ENCODE measurements at regions not wholly inside any gene's neighbourhood (a gene's known extent, or its start where the extent isn't known, plus 50 kb on each side); places are given as distances from the start of the nearest gene placed in this dataset.

DNA sequence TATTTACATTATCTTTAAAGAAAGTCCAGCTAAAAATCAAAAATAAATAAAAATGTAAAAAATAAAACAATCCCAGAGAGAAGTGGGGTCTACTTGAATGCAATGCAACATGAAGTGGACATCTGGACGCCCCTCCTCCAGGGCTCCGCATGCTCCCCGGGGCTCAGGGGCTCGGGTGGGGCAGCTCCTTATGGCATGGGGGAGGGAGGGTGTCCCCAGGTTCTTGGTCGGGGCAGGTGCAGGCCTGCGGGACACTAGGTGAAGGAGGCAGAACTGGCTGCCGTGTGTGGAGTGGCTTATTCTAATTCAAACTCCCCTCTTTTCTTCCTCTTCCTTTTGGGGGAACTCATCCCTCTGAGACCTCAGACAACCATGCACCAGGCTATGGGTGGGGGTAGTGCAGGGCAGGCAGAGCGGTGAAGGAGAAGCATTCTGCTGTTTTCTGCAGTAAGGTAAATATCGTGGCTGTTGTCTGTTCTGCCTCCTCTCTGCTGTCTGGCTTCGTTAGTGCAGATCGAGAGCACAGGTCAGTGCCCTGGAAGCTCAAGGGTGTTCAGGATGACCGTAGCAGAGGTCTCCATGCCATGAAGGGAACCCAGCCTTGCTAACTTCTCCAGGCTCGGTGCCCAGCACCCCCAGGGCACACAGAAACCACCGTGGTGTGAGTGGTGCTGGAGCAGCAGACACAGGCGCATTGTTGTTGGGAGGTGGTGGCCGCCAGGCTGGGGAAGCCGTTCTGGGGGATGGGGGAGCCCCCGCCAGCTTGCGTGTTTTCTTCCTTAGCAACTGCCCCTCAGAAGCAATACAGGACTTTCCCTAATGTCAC lies 82.6 kb downstream of the TTLL2 start:
- no peaks in the 10 kb centered on the region for H3K36me3 ChIP-seq (ENCODE audit: low read depth, low read length)
- no peak for ATAC-seq
- H3F3A ChIP-seq (ENCODE audit: low read length, unreplicated experiment) = no peaks in the 10 kb centered on the region
- DNase-seq = no peak
- TF ChIP-seq EZH2phosphoT487 (IDR thresholded peaks at IDR 0.05; ENCODE audit: borderline replicate concordance, low read length) (no peak), EZH2 (IDR thresholded peaks at IDR 0.05; ENCODE audit: low read length, unreplicated experiment) (no peak)
- TF ChIP-seq, protein P1, sequence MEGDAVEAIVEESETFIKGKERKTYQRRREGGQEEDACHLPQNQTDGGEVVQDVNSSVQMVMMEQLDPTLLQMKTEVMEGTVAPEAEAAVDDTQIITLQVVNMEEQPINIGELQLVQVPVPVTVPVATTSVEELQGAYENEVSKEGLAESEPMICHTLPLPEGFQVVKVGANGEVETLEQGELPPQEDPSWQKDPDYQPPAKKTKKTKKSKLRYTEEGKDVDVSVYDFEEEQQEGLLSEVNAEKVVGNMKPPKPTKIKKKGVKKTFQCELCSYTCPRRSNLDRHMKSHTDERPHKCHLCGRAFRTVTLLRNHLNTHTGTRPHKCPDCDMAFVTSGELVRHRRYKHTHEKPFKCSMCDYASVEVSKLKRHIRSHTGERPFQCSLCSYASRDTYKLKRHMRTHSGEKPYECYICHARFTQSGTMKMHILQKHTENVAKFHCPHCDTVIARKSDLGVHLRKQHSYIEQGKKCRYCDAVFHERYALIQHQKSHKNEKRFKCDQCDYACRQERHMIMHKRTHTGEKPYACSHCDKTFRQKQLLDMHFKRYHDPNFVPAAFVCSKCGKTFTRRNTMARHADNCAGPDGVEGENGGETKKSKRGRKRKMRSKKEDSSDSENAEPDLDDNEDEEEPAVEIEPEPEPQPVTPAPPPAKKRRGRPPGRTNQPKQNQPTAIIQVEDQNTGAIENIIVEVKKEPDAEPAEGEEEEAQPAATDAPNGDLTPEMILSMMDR (conservative IDR thresholded peaks at IDR 0.05; ENCODE audit: low read depth, low read length) = no peak
- no peaks in the 10 kb centered on the region for H3K4me1 ChIP-seq (ENCODE audit: insufficient read depth, low read length)
- intact Hi-C loops (cut with micrococcal nuclease) = no loop called here
- no peaks in the 10 kb centered on the region for H3K9me3 ChIP-seq (ENCODE audit: low read length)
- ChIA-PET CTCF (no interaction called here), POLR2A (ENCODE audit: unreplicated experiment) (no interaction called here)
- H3K4me2 ChIP-seq (ENCODE audit: low read length) = no peak overlapping the region
- no peaks in the 10 kb centered on the region for H3K9me2 ChIP-seq (replicated peaks; ENCODE audit: low read length)
- no peak overlapping the region for H3K27ac ChIP-seq (ENCODE audit: low read length)
- H3K4me3 ChIP-seq (ENCODE audit: low read length) = no peak overlapping the region
- BruUV-seq (replicated peaks) = no TSS peak
- H2AFZ ChIP-seq (ENCODE audit: low read length) = no peak overlapping the region
- no peaks in the 10 kb centered on the region for H4K20me1 ChIP-seq (ENCODE audit: low read length)
- no peaks in the 10 kb centered on the region for H3K79me2 ChIP-seq (ENCODE audit: low read length)
- H3K9ac ChIP-seq (ENCODE audit: low read length) = no peak overlapping the region
- H3K27me3 ChIP-seq (ENCODE audit: low read length) = peaks cover 45% of the 10 kb centered on the region

DNA sequence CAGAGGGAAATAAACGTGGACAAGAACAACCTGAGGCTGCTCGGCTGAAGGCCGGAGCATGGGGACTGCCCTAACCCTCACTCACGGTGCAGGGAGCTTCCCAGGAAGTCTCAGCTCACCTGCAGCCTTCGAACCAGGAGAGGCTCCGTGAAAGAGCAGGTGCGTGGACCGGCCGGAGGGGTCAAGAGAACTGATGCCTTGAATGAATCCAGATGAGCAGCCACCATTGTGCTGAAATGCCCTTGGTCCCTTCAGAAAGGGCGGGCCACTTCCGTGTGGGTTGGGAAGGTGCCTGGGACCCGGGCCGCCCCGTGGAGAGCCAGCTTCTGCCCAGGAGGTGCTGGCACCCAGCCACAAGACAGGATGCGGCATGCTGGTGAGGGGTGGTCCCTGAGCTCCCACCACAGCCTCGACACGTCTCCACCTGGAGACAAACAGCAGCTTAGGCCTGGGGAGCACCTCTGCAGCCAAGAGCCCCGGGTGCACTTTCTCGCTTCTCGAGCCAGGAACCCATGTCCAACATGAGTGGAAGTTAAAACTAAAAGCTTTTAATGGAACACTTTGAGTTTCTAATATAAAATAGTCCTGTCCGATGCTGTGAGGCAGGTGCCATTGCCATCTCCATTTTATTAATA lies 83.5 kb downstream of the TTLL2 start:
- Histone ChIP-seq H3K4me2 (ENCODE audit: low read length) (no peak overlapping the region), H3K4me1 (ENCODE audit: insufficient read depth, low read length) (no peaks in the 10 kb centered on the region), H3K36me3 (ENCODE audit: low read depth, low read length) (no peaks in the 10 kb centered on the region), H3K9me2 (replicated peaks; ENCODE audit: low read length) (no peaks in the 10 kb centered on the region), H3K79me2 (ENCODE audit: low read length) (no peaks in the 10 kb centered on the region), H3F3A (ENCODE audit: low read length, unreplicated experiment) (no peaks in the 10 kb centered on the region), H2AFZ (ENCODE audit: low read length) (no peak overlapping the region), H4K20me1 (ENCODE audit: low read length) (no peaks in the 10 kb centered on the region), H3K27me3 (ENCODE audit: low read length) (peaks cover 53% of the 10 kb centered on the region), H3K9me3 (ENCODE audit: low read length) (no peaks in the 10 kb centered on the region), H3K27ac (ENCODE audit: low read length) (no peak overlapping the region), H3K4me3 (ENCODE audit: low read length) (no peak overlapping the region), H3K9ac (ENCODE audit: low read length) (no peak overlapping the region)
- intact Hi-C loops (cut with micrococcal nuclease) = no loop called here
- CTCF ChIA-PET = no interaction called here
- POLR2A ChIA-PET (ENCODE audit: unreplicated experiment) = no interaction called here
- no peak for TF ChIP-seq EZH2phosphoT487 (IDR thresholded peaks at IDR 0.05; ENCODE audit: borderline replicate concordance, low read length)
- TF ChIP-seq, protein P1 (conservative IDR thresholded peaks at IDR 0.05; ENCODE audit: low read depth, low read length) = no peak
- TF ChIP-seq EZH2 (IDR thresholded peaks at IDR 0.05; ENCODE audit: low read length, unreplicated experiment) = no peak
- DNase-seq (no peak), ATAC-seq (no peak)
- no TSS peak for BruUV-seq (replicated peaks)

DNA sequence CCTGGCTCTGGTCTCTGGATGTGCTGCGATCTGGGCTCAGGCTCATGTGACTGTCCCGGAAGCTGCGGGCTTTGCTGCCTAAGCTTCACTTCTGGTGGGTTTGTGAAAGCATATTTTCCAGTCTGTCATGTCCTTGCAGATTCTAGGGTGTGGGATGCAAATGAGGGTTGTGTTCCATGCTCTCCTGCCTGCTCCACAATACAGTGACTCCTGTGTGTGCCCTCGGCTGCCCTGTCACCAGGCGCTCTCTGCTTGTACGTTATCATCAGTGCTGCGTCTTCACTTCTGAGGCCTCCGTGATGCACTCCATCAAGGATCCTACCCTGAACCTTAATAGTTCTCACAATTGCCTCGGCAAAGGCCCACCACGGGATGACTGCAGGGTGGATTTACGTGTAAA lies 84.2 kb downstream of the TTLL2 start:
- intact Hi-C loops (cut with micrococcal nuclease) = no loop called here
- no TSS peak for BruUV-seq (replicated peaks)
- Histone ChIP-seq H3K36me3 (ENCODE audit: low read depth, low read length) (no peaks in the 10 kb centered on the region), H3K27ac (ENCODE audit: low read length) (no peak overlapping the region), H3F3A (ENCODE audit: low read length, unreplicated experiment) (no peaks in the 10 kb centered on the region), H3K27me3 (ENCODE audit: low read length) (peaks cover 52% of the 10 kb centered on the region), H3K9me3 (ENCODE audit: low read length) (no peaks in the 10 kb centered on the region), H3K4me1 (ENCODE audit: insufficient read depth, low read length) (no peaks in the 10 kb centered on the region), H2AFZ (ENCODE audit: low read length) (no peak overlapping the region), H3K79me2 (ENCODE audit: low read length) (no peaks in the 10 kb centered on the region), H3K9ac (ENCODE audit: low read length) (no peak overlapping the region), H3K4me2 (ENCODE audit: low read length) (no peak overlapping the region), H3K4me3 (ENCODE audit: low read length) (no peak overlapping the region), H4K20me1 (ENCODE audit: low read length) (no peaks in the 10 kb centered on the region), H3K9me2 (replicated peaks; ENCODE audit: low read length) (no peaks in the 10 kb centered on the region)
- ATAC-seq = no peak
- CTCF ChIA-PET = no interaction called here
- POLR2A ChIA-PET (ENCODE audit: unreplicated experiment) = no interaction called here
- no peak for DNase-seq
- TF ChIP-seq EZH2 (IDR thresholded peaks at IDR 0.05; ENCODE audit: low read length, unreplicated experiment) (no peak), EZH2phosphoT487 (IDR thresholded peaks at IDR 0.05; ENCODE audit: borderline replicate concordance, low read length) (no peak)
- TF ChIP-seq, protein P1 (conservative IDR thresholded peaks at IDR 0.05; ENCODE audit: low read depth, low read length) = no peak
